ENCODE measurements at regions not wholly inside any gene's neighbourhood (a gene's known extent, or its start where the extent isn't known, plus 50 kb on each side); places are given as distances from the start of the nearest gene placed in this dataset.
"Not testable (repeated sequence)": the region's sequence is repeated elsewhere in the genome, so short reads cannot be mapped to it uniquely, and the experiment has no call there.

DNA sequence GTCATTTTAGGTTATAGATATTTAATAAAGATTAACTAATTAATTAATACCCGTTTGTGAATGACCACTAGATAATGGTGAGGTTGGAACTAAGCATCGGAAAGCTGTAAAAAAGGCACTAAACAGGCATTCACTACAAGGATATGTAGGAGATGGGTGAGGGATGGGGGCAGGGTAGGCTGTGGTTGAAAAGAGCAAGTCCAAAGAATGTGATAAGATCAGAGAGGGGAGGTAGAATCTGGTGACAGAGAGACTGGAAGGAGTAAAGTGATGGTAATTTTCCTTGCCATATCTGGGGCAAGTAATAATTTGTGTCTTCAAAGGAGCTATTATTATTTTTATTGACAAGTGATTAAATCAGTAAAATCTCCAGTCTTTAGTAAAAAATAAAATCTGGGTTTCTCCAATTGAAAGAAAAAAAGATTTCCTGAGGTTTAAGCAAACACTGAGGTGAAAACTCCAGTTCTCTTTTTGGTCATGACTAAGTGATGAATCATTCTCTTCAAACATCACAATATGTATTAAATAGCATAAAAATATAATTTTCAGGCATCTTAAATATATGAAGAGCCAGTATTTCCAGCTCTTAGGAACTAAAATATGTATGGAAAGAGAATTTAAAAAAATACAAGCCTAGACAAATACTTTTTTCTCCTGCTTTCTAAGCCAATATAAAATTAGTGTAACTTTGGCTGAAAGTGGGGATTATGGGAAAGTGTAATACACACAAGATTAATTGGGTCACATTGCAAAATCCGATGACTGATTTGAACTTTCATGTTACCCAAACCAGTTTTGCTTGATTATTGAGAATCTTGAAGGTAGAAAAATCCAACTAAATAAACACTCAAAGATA, 259.1 kb upstream of the RBMS1 start:
- intact Hi-C loops (cut with DNase I) = no loop called here
- DNase-seq = no peak

- no peak for DNase-seq
- intact Hi-C loops (cut with DNase I) = no loop called here
Observed at GRCh38 chr2:160753331-160753654, 259.7 kb upstream of the RBMS1 start.

GRCh38 chr2:160753960-160754359, 260.4 kb upstream of the RBMS1 start:
- intact Hi-C loops (cut with DNase I) = no loop called here
- no peak for DNase-seq

DNA sequence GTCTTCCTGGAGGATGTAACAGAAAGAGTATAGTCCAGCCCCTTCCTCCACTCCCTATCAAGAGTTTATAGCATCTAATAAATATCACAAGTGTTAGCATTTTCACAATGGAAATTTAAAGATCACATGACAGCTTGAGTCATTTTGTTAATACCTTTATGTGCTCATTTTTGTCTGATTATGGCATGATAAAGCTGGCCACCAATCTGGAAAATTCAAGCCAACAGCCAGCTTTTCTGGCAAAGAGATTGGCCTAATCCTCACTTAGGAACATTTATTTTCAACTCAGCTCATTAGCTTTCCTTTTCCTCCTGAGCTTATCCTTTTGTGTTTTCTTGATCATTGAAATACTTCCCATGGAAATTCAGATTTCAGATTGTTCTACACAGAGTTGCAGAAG, 262.9 kb upstream of the RBMS1 start:
- DNase-seq = no peak
- intact Hi-C loops (cut with DNase I) = no loop called here

DNA sequence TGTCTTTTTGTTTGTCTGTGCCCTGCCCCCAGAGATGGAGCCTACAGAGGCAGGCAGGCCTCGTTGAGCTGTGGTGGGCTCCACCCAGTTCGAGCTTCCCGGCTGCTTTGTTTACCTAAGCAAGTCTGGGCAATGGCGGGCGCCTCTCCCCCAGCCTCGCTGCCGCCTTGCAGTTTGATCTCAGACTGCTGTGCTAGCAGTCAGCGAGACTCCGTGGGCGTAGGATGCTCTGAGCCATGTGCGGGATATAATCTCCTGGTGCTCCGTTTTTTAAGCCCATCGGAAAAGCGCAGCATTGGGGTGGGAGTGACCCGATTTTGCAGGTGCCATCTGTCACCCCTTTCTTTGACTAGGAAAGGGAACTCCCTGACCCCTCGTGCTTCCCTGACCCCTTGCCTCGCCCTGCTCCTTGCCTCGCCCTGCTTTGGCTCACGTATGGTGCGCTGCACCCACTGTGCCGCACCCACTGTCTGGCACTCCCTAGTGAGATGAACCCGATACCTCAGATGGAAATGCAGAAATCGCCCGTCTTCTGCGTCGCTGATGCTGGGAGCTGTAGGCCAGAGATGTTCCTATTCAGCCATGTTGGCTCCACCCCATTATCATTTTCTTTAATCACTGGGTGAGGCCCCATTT, 269.0 kb upstream of the RBMS1 start:
- DNase-seq; intact Hi-C loops (cut with DNase I): not testable (repeated sequence)

- intact Hi-C loops (cut with DNase I) = no loop called here
- DNase-seq = no peak
Observed at GRCh38 chr2:160783474-160783873, 289.9 kb upstream of the RBMS1 start.

GRCh38 chr2:160784034-160784433, 290.4 kb upstream of the RBMS1 start:
- DNase-seq = no peak
- intact Hi-C loops (cut with DNase I) = no loop called here

DNA sequence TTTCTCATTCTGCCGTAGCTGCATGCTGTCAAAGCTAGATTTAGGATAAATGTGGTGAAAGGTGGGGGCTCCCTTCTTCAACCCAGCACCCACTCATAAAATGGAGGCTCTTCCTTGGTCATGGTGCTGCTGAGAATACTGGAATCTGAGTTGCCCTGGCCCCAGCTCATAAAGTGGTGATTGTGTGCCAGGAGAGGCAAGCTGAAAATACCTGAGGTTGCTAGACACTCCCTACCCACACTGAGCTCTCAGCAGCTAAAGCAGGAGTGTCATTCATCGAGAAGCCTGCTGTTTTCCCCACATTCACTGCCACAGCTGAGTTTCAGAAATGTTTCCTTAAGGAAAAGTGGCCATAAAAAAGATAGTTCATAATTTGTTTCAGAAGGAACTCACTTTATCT, 297.1 kb upstream of the RBMS1 start:
- peak in 7 of 42 donors; percentile 3 to 40 (median 15) for DNase-seq
- intact Hi-C loops (cut with DNase I) = no loop called here

DNA sequence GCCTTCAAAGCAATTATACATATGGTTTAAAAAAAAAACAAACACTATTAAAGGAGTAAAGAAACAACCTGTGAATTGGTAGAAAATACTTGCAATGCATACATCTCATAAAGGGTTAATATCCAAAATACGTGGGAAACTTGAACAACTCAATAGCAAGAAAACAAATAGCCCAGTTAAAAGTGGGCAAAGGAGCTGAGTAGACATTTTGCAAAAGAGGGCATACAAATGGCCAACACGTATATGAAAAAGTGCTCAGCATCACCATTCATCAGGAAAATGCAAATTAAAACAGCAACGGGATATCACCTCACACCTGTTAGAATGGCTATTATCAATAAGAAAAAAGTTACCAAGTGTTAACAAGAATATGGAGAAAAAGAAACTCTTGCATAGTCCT, 298.3 kb upstream of the RBMS1 start:
- no peak for DNase-seq
- intact Hi-C loops (cut with DNase I) = no loop called here

GRCh38 chr2:160792837-160793236, 299.2 kb upstream of the RBMS1 start:
- intact Hi-C loops (cut with DNase I) = no loop called here
- no peak for DNase-seq

- intact Hi-C loops (cut with DNase I) = no loop called here
- no peak for DNase-seq
Observed at GRCh38 chr2:160794926-160795325, 301.3 kb upstream of the RBMS1 start.

- no peak for DNase-seq
Observed at GRCh38 chr2:160803881-160804280, 310.3 kb upstream of the RBMS1 start.

DNA sequence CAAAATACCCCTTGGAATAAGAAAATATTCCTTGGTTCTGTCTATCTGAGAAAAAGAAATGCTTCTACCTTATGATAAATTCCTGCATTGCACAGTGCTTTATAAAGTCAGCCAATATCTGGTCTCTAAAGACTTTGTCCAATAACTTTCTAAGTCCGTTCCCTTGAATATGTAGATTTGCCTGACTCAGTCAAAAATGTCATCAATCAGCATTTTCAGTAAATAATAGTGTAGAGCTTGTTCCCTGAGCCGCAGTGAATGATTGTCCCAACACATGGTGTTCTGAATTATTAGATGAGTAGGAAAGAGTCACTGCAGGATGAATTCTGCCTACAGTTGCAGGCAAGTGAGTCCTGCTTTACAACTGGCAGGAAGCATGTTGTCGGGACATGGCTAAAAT, 316.8 kb upstream of the RBMS1 start:
- DNase-seq = no peak

More at GRCh38 chr2:160803881-160804280, 310.3 kb upstream of the RBMS1 start:
- intact Hi-C loops (cut with DNase I) = no loop called here

DNA sequence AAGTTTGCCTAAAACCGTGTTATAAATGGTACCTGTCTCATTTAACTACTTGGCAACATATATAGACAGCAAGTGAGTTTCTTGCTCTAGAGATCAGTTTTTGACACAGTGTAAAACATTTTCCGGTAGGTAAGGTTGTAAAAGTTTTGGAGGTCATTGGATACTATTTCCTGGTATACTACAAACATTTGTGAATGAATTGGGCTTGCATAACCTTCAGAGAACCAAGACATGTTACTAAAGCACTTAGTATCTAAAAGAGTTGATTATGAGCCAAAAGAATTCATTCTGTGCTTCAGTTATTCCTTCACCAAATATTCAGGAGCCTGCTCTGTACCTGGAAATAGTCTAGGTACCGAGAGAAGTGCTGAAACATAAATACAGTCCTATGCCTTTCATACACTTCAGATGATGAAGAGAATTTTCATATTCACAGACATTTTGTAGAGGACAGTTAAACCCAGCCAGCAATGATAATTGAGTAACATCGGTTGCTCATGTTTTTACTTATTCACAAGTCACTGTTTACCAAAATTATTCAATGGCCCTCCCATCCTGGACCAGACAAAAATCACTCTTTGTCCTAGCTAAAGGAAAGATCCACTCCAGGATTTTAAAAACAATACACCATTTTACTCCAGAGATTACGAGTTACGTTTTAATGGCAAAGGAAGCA, 319.4 kb upstream of the RBMS1 start:
- DNase-seq = no peak
- intact Hi-C loops (cut with DNase I) = no loop called here

More for the DNA sequence above, 316.8 kb upstream of the RBMS1 start:
- intact Hi-C loops (cut with DNase I) = no loop called here

DNA sequence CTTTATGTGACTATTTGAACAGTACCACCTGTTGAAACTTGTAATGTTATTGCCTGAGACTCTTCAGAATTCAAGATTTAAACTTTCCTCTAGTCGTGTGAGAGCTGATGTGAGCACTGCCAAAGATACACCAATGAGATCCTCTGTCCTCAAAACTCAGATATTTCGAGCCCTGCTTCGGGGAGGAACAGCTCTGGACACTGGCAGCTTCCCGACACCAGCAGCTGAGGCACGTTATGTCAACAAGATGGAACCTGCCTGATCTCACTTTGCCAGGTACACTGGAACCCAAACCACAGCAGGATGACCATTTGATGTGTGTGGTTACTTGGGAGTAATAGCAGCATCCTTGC, 319.9 kb upstream of the RBMS1 start:
- DNase-seq = no peak
- intact Hi-C loops (cut with DNase I) = no loop called here

GRCh38 chr2:160816916-160817499, 323.4 kb upstream of the RBMS1 start:
- intact Hi-C loops (cut with DNase I) = no loop called here
- no peak for DNase-seq

- intact Hi-C loops (cut with DNase I) = no loop called here
- DNase-seq = no peak
Observed at GRCh38 chr2:160820691-160821090, 327.1 kb upstream of the RBMS1 start.

- intact Hi-C loops (cut with DNase I) = no loop called here
Observed at GRCh38 chr2:160822006-160822405, 328.4 kb upstream of the RBMS1 start.

GRCh38 chr2:160825433-160825832, 331.8 kb upstream of the RBMS1 start:
- no peak for DNase-seq
- intact Hi-C loops (cut with DNase I) = no loop called here

More at GRCh38 chr2:160822006-160822405, 328.4 kb upstream of the RBMS1 start:
- no peak for DNase-seq

GRCh38 chr2:160826496-160826895, 332.9 kb upstream of the RBMS1 start:
- no peak for DNase-seq
- intact Hi-C loops (cut with DNase I) = no loop called here

Data from head of caudate nucleus (tissue), 42 donors.